ENCODE measurements at regions not wholly inside any gene's neighbourhood (a gene's known extent, or its start where the extent isn't known, plus 50 kb on each side); places are given as distances from the start of the nearest gene placed in this dataset.

GRCh38 chr15:39192979-39193560 is 387.8 kb upstream of the THBS1 start:
- H3K4me3 ChIP-seq (ENCODE audit: low read depth, low read length), result no peak overlapping the region
- TF ChIP-seq CTCF (IDR thresholded peaks at IDR 0.05; ENCODE audit: borderline replicate concordance, insufficient read depth, low read depth, low read length), result no peak

GRCh38 chr15:39193611-39194010 is 387.3 kb upstream of the THBS1 start:
- H3K4me3 ChIP-seq (ENCODE audit: low read depth, low read length), result no peak overlapping the region
- TF ChIP-seq CTCF (IDR thresholded peaks at IDR 0.05; ENCODE audit: borderline replicate concordance, insufficient read depth, low read depth, low read length), result no peak

GRCh38 chr15:39194106-39194830 is 386.6 kb upstream of the THBS1 start:
- no peak for TF ChIP-seq CTCF (IDR thresholded peaks at IDR 0.05; ENCODE audit: borderline replicate concordance, insufficient read depth, low read depth, low read length)

GRCh38 chr15:39195961-39196486 is 384.9 kb upstream of the THBS1 start:
- no peak for TF ChIP-seq CTCF (IDR thresholded peaks at IDR 0.05; ENCODE audit: borderline replicate concordance, insufficient read depth, low read depth, low read length)
- H3K4me3 ChIP-seq (ENCODE audit: low read depth, low read length), result no peak overlapping the region

More at GRCh38 chr15:39194106-39194830, 386.6 kb upstream of the THBS1 start:
- no peak overlapping the region for H3K4me3 ChIP-seq (ENCODE audit: low read depth, low read length)

- H3K4me3 ChIP-seq (ENCODE audit: low read depth, low read length), result no peak overlapping the region
- no peak for TF ChIP-seq CTCF (IDR thresholded peaks at IDR 0.05; ENCODE audit: borderline replicate concordance, insufficient read depth, low read depth, low read length)
Observed at GRCh38 chr15:39198044-39199000, 382.6 kb upstream of the THBS1 start.

GRCh38 chr15:39199076-39199475 is 381.8 kb upstream of the THBS1 start:
- TF ChIP-seq CTCF (IDR thresholded peaks at IDR 0.05; ENCODE audit: borderline replicate concordance, insufficient read depth, low read depth, low read length), result no peak
- H3K4me3 ChIP-seq (ENCODE audit: low read depth, low read length), result no peak overlapping the region

Measured in GM12875 (cell line).